NCI-H2107 treated with DMSO at 0.1 percent for 48 hours (cell line): ENCODE measurements at regions not wholly inside any gene's neighbourhood (a gene's known extent, or its start where the extent isn't known, plus 50 kb on each side); places are given as distances from the start of the nearest gene placed in this dataset.
"Not testable (repeated sequence)": the region's sequence is repeated elsewhere in the genome, so short reads cannot be mapped to it uniquely, and the experiment has no call there.

Experiments
- DNase-seq: peaks from one replicate; lab custom pipeline; 2025; ENCODE audit not compliant: unreplicated experiment; lab: John Stamatoyannopoulos, UW

DNA sequence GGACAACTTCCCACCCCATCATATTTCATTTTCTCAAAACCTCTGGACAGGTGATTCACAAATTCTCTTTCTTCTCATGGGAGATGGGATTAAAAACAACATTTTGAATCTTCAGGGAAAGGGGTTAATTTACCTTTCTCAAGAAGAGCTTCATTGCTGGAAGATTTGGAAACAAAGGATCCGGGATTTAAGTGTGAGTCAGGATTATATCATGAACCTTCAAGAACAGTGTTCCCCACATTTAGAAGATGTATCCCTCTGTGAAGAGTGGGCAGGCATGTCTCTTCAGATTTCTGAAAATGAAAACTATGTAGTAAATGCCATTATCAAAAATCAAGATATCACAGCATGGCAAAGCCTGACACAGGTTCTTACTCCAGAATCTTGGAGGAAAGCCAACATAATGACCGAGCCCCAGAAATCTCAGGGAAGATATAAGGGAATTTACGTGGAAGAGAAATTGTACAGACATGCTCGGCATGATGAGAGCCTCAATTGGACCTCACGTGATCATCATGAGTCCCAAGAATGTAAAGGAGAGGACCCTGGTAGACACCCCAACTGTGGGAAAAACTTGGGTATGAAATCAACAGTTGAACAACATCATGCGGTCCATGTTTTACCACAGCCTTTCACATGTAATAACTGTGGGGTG is 99.5 kb upstream of the GPR39 start:
- DNase-seq: not testable (repeated sequence)

DNA sequence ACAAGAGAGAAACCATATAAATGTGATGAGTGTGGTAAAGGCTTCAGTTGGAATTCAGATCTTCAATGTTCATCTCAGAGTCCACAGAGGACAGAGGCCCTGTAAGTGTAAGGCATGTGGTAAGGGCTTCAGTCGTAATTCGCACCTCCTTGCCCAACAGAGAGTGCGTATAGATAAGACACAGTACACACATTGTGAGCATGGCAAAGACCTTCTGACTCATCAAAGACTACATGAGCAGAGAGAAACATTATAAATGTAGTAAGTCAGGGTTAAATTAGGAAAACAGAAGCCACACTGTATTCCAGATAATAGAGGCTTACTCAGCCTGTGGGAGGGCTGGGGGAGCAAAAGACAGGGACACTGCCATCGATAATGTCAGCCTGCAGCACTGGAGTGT is 98.1 kb upstream of the GPR39 start:
- not testable (repeated sequence) for DNase-seq

GRCh38 chr2:132324005-132324404 is 92.6 kb upstream of the GPR39 start:
- DNase-seq: peak; percentile 16

- DNase-seq: not testable (repeated sequence)
Observed at GRCh38 chr2:132332345-132333033, 84.1 kb upstream of the GPR39 start.

DNA sequence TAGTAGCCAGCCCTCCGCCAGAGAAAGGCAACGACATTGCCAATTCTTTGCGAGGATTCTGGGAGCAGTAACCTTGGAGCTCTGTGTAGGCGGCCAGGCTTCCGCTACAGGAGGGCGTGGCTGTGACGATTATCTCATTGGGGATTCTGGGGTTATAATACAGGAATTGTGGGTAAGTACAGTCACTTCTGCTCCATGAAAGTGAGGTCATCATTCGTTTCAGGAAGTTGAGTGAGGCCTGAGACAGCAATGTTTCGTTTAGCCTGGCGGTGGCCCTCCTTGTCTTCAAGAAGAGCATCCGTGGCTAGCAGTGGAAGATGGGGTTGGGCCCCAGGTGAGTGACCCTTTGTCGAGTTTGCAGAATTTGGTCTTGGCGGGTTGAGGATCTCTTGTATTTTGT is 79.5 kb upstream of the GPR39 start:
- not testable (repeated sequence) for DNase-seq

DNA sequence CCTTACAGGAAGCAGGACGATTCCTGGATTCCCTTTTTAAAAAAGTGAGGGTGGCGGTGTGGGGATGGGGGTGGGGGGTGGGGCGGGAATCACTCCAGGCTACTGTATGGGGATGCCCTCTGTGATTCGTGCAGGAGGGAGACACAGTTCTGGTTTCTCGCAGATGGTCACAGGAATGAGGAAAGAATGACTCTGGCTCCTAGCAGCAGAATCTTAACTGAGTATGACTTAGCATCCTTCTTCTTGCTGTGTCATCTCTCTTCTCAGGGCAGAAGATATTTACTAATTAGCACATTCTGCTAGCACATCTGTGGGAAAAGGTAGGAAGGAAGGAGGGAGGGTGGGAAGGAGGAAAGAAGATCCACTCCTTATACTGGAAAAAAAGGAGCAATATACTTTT is 78.8 kb upstream of the GPR39 start:
- not testable (repeated sequence) for DNase-seq

DNA sequence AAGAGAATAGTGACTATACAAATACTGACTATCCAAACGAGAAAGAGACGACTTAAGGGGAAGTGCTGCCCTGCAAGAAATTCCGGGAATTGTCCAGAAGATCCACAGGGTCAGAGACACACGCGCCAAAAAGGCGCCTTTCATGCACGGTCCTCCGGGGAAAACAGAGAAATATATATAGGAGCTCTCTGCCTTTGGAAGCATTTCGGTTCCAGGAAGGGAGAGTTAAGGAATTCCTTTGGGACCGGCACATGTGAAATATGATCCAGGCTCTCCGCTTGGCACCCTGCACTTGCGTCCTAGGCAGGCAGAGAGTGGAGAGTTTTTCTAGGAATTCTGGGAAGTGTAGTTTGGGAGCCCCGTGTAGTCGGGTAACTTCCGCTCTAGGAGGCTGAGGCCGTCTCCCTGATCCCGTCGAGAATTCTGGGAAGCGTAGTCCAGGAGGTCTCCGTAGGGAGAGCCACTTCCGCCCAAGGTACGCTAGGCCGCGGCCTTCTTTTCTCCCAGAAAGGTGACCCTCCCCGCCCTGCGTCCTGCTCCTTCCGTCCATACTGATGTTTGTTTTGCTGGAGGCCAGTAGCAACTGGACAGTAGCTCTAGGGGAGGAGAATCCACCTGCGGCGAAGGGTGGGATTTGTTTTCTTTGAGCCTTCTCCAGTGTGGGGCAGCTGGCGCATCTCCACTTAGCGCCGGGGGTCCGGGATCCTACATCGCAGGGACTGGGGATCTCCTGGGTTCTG is 69.4 kb upstream of the GPR39 start:
- peak; percentile 57 for DNase-seq

- DNase-seq: peak; percentile 26
Observed at GRCh38 chr2:132349092-132349687, 67.4 kb upstream of the GPR39 start.

- DNase-seq: not testable (repeated sequence)
Observed at GRCh38 chr2:132351668-132352067, 64.9 kb upstream of the GPR39 start.

- DNase-seq: peak; percentile 41
Observed at GRCh38 chr2:132352481-132353001, 64.1 kb upstream of the GPR39 start.

GRCh38 chr2:132353380-132353779 is 63.2 kb upstream of the GPR39 start:
- DNase-seq: not testable (repeated sequence)

DNA sequence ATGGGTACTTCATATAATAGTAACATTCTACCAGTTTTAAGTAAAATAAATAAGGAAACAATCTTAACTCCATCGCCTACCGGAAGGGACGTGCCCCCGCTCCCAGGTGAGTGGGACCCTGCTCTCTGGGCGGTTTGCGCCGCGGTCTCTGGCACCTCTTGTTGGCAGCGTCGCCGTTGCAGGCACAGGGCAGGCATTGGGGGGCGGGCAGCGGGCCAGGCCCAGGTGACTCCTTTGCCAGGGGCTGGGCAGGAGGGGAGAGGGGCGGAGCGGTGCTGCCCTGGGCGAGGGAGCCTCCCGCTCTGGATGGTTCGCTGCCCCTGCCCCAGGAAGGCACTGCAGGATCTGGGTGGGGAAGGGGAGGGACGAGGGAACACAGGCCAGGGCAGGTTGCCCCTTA is 55.6 kb upstream of the GPR39 start:
- not testable (repeated sequence) for DNase-seq

DNA sequence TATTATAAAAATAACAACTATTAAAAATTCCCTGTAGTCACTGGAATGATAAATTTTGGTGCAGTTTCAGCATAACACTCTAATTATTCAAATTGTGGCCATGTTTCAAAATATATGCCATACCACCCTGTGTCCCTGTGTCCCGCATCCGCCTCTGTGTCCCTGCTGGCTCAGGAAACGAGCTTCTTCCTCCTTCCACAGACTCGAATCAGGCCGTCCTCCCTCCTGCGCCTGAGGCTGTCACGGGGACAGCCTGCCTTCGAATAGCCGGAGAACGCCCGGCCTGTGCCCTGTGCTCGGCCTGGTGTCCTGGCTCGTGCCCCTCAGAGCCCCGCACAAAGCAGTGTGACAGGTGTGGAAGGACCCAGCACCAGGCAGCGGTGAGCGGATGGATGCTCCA is 55.1 kb upstream of the GPR39 start:
- DNase-seq: not testable (repeated sequence)

DNA sequence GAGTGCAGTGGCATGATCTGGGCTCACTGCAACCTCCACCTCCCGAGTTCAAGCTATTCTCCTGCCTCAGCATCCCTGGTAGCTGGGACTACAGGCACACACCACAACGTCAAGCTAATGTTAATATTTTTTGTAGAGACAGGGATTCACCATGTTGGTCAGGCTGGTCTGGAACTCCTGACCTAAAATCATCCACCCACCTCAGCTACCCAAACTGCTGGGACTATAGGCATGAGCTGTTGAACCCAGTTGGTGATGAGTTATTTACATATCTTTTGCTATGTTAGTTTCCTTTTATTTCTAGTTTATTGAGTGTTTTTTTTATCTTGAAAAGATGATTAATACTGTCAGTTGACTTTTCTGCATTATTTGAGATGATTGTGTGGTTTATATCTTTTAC is 53.3 kb upstream of the GPR39 start:
- DNase-seq: not testable (repeated sequence)

DNA sequence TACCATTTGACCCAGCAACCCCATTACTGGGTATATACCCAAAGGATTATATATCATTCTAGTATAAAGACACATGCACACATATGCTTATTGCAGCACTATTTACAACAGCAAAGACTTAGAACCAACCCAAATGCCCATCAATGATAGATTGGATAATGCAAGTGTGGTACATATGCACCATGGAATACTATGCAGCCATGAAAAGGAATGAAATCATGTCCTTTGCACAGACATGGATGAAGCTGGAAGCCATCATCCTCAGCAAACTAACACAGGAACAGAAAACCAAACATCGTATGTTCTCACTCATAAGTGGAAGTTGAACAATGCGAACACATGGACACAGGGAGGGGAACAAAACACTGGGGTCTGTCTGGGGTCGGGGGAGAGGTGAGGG is 50.6 kb upstream of the GPR39 start:
- DNase-seq: not testable (repeated sequence)

GRCh38 chr2:132366421-132367180 is 50.0 kb upstream of the GPR39 start:
- no peak for DNase-seq
